ENCODE measurements at regions not wholly inside any gene's neighbourhood (a gene's known extent, or its start where the extent isn't known, plus 50 kb on each side); places are given as distances from the start of the nearest gene placed in this dataset.

GRCh38 chr2:21223618-21224017 lies 99.8 kb downstream of the TDRD15 start:
- TF ChIP-seq CTCF (IDR thresholded peaks at IDR 0.05; ENCODE audit: low read depth, low read length) = no peak
- DNase-seq (ENCODE audit: extremely low read depth, low read depth) = no peak

- DNase-seq (ENCODE audit: extremely low read depth, low read depth) = no peak
- TF ChIP-seq CTCF (IDR thresholded peaks at IDR 0.05; ENCODE audit: low read depth, low read length) = no peak
Measured at GRCh38 chr2:21228041-21228895, 104.5 kb downstream of the TDRD15 start.

GRCh38 chr2:21229302-21229701 lies 105.5 kb downstream of the TDRD15 start:
- DNase-seq (ENCODE audit: extremely low read depth, low read depth) = no peak
- TF ChIP-seq CTCF (IDR thresholded peaks at IDR 0.05; ENCODE audit: low read depth, low read length) = no peak

GRCh38 chr2:21230140-21230539 lies 106.4 kb downstream of the TDRD15 start:
- no peak for TF ChIP-seq CTCF (IDR thresholded peaks at IDR 0.05; ENCODE audit: low read depth, low read length)
- no peak for DNase-seq (ENCODE audit: extremely low read depth, low read depth)

GRCh38 chr2:21231985-21232384 lies 108.2 kb downstream of the TDRD15 start:
- DNase-seq (ENCODE audit: extremely low read depth, low read depth) = no peak
- no peak for TF ChIP-seq CTCF (IDR thresholded peaks at IDR 0.05; ENCODE audit: low read depth, low read length)

GRCh38 chr2:21233194-21233593 lies 109.4 kb downstream of the TDRD15 start:
- DNase-seq (ENCODE audit: extremely low read depth, low read depth) = no peak

More at GRCh38 chr2:21233194-21233593, 109.4 kb downstream of the TDRD15 start:
- no peak for TF ChIP-seq CTCF (IDR thresholded peaks at IDR 0.05; ENCODE audit: low read depth, low read length)
